NT2/D1 (cell line): ENCODE measurements at regions not wholly inside any gene's neighbourhood (a gene's known extent, or its start where the extent isn't known, plus 50 kb on each side); places are given as distances from the start of the nearest gene placed in this dataset.

Source experiments
- SUZ12 ChIP-seq: IDR thresholded peaks from 2 replicates; pipeline ENCODE4 v1.6.1; 2011; ENCODE audit not compliant: insufficient read length, insufficient read depth; ENCODE audit errors: extremely low read depth
- YY1 ChIP-seq: IDR thresholded peaks from 2 replicates; pipeline ENCODE4 v1.6.1; 2011; ENCODE audit not compliant: insufficient read length, insufficient read depth
- ZNF274 ChIP-seq: IDR thresholded peaks from 2 replicates; pipeline ENCODE4 v1.6.1; 2011; ENCODE audit warnings: mild to moderate bottlenecking, low read depth, low read length

DNA sequence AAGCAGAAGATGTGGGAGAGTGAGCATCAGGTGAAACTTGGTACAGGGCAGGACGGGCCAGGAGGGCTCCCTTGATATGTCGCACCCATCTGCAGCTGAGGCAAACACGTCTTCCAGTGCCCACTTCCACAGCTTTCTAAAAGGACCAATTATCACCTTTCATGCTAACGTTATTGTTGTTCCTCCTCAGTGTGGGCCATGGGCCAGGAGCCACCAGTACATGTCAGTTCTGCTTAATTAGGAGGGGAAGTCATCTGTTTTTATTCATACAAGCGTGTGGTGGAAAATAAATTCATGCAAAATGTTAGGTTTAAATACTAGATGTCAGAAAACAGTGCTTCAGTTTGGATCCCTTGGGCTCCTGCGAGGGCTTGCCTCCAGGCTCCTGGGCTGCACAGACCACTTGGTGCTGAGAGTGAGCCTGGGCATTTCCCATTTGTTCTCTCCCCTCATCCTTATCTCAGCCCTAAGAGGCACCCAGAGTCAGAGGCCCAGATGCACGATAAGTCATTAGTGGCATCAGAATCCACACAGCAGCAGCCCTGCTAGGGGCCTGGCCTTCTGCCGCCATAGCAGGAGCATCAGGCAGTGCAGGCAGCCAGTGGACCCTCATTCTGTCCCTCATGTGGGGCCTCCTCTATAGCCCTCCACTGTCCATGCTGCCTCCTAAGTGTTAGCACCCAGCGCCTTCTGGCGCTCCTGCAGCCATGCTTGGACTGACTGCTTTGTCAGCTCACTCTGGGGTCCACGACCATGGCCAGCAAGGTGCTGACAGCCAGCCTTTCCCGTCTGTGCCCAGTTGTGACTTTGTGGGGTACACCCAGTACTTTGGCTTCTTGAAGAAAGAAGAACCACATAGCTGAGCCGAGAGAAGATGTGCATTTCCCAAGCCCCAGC is 539.8 kb upstream of the RAB6C start:
- TF ChIP-seq ZNF274 (no peak), SUZ12 (no peak), YY1 (no peak)
